22Rv1 (cell line): ENCODE measurements at regions not wholly inside any gene's neighbourhood (a gene's known extent, or its start where the extent isn't known, plus 50 kb on each side); places are given as distances from the start of the nearest gene placed in this dataset.
"Not testable (repeated sequence)": the region's sequence is repeated elsewhere in the genome, so short reads cannot be mapped to it uniquely, and the experiment has no call there.

Source experiments
- CTCF ChIP-seq: fragments of 450-650 bp; IDR thresholded peaks from 2 replicates; pipeline ENCODE4 v1.5.1; 2017; ENCODE audit warnings: mild to moderate bottlenecking
- ZFX ChIP-seq: fragments of 450-650 bp; IDR thresholded peaks from 2 replicates; pipeline ENCODE4 v1.6.1; 2017; ENCODE audit warnings: antibody characterized with exemption, borderline replicate concordance

GRCh38 chr17:64792793-64793575 is 126.3 kb downstream of the LRRC37A3 start:
- not testable (repeated sequence) for TF ChIP-seq CTCF, ZFX
